ENCODE measurements at regions not wholly inside any gene's neighbourhood (a gene's known extent, or its start where the extent isn't known, plus 50 kb on each side); places are given as distances from the start of the nearest gene placed in this dataset.

DNA sequence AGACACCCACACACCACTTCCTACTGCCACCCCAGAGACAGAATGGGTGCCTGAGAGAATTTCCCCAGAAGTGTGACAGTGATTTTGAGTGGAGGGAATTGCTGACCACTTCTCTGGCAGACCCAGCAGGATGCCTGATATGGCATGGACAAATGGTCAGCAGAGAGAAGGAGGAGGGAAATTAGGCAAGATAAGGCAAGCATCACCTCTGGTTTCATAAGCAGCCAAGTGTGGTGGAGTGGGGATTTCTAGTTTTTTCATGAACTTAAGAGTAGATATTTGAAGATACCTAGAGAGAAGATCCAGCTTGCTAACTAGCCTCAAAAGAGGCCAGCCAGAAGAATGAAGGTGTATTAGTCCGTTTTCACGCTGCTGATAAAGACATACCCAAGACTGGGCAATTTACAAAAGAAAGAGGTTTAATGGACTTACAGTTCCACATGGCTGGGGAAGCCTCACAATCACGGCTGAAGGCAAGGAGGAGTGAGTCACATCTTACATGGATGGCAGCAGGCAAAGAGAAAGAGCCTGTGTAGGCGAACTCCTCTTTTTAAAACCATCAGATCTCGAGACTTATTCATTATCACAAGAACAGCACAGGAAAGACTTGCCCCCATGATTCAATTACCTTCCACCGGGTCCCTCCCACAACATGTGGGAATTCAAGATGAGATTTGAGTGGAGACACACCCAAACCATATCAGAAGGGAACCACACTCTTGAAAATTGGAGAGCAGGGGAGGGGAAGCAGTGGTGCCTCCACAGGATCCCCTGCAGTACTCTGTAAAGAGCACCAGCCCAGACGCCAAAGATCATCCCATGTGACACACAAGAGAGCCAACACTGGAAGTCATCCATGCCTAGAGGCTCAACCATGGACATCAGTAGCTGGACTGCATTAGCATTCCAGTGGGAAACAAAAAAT lies 64.2 kb downstream of the RBM43 start:
- no peak for DNase-seq

GRCh38 chr2:151193576-151193975 lies 68.1 kb downstream of the RBM43 start:
- no peak for DNase-seq

DNA sequence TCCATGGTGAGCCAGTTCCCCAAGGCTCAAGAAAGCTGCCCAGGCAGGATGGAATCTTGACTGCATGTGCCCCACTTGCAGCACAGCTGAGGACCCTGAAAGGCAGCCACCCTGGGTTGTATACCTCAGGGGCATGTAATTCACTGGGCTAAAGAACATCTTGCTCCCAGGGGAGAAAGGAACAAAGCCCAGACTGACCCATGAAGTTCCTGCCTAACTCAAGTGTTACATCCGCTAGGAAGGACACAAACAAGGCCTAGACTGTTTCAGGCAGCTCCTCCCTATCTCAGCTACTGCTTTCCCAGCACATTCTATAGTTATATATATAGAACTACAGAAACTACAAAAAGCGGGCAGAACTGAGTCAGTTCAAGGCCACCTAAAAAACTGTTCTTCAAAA lies 69.0 kb downstream of the RBM43 start:
- DNase-seq, result no peak

DNA sequence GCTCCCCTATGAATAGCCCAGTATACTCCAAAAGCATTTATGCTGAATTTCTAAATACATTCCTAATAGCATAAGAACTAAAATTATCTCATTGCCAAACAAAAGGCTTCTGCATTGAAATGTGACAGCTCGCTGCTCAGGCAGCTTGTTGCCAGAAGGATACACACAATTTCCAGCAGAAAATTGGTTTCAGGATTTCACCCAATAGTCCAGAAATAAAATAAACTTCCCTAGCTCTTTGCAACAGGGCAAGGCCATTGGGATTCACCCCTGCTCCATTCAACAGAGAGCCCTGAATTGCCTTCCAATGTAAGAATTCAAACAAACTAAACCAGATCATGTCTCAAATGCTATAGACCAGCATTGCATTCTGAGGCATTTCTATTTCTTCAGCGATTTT lies 70.7 kb downstream of the RBM43 start:
- DNase-seq, result peak in 1 of 3 donors; percentile 28

GRCh38 chr2:151189125-151189524 lies 72.5 kb downstream of the RBM43 start:
- DNase-seq, result no peak

- no peak for DNase-seq
Measured at GRCh38 chr2:151186011-151186410, 75.7 kb downstream of the RBM43 start.

DNA sequence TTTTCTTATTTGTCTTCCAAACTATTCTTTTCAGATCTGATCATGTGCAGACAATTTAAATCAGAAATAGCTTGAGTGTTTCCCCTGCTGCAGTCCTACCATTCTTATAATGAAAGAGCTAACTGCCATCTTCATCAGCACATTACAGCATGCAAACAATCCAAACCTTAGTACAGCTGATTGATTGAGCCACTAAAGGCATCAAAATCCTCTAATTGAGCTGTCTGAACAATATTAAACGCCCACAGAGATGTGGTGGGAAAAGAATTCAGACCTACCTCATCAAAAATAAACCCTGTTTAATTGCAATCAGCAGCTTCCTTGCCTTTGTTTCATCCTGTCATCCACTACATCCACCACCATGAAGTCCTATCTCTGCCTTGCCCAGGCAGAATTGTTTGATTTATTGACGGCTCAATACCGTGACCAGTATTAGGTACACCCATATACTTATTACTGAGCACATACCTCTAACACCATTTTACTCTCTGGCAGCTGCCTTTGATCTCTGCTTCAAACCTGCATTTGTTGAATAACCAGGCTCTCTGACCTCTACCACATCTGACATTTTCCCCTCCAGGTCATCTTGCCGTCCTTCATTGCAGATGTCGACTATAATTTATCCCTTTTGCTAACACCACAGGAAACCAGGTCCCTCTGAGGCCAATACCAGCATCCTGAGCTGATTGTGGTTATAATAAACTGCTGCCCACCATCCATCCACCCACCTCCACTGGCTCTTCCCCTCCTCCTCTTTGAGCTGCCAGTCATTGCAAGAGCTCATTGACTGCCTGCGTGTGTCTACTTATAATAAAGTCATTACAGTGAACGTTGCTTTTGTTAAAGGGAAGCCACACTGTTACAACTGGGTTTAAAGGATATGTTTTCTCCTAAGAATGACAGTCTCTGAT lies 78.5 kb downstream of the RBM43 start:
- DNase-seq, result no peak

- DNase-seq, result no peak
Measured at GRCh38 chr2:151182396-151182795, 79.3 kb downstream of the RBM43 start.

GRCh38 chr2:151181524-151181923 lies 80.1 kb downstream of the RBM43 start:
- peak in 1 of 3 donors; percentile 71 for DNase-seq

GRCh38 chr2:151180123-151180522 lies 81.5 kb downstream of the RBM43 start:
- DNase-seq, result no peak

DNA sequence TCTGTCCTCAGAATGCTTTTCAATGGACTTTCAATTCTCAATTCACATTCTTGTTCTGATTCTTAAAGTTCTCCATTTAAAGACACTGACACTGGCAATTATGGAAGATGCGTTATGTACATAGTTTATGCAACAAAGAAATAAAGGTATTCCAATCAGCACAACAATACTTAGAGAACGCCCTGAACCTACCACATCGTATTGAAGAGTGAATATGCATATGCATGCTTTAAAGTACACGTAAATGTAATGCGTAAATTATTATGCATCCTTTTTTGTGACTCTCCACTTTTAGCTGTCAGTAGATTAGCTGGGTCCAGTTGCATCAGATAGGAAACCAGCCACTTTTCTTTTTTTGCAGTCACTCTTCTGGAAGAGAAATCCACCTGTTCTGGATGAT lies 83.5 kb downstream of the RBM43 start:
- no peak for DNase-seq

GRCh38 chr2:151177756-151178155 lies 83.9 kb downstream of the RBM43 start:
- DNase-seq, result no peak

GRCh38 chr2:151176661-151177060 lies 85.0 kb downstream of the RBM43 start:
- DNase-seq, result no peak

- DNase-seq, result peak in 1 of 3 donors; percentile 48
Measured at GRCh38 chr2:151175864-151176263, 85.8 kb downstream of the RBM43 start.

DNA sequence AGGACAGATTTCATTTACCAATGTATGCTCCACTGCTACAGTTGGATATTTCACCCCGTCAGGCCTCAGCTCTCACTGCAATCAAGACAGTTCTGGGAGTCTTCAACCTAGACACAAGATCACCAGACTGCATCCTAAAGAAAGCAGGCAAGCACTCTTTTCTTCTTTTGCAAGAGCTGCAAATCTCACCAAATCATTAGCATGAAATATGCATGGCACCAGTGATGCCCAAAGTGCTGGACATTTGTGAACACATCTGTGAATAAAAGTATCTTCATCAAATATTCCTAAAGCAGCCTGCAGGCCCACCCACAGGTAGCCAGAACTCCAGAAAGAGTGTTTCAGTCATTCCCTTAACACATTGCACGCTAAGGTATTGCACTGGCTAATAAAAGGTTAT lies 87.5 kb downstream of the RBM43 start:
- DNase-seq, result no peak

- peak in 1 of 3 donors; percentile 23 for DNase-seq
Measured at GRCh38 chr2:151171186-151171585, 90.5 kb downstream of the RBM43 start.

GRCh38 chr2:151166410-151166809 lies 95.3 kb downstream of the RBM43 start:
- no peak for DNase-seq

DNA sequence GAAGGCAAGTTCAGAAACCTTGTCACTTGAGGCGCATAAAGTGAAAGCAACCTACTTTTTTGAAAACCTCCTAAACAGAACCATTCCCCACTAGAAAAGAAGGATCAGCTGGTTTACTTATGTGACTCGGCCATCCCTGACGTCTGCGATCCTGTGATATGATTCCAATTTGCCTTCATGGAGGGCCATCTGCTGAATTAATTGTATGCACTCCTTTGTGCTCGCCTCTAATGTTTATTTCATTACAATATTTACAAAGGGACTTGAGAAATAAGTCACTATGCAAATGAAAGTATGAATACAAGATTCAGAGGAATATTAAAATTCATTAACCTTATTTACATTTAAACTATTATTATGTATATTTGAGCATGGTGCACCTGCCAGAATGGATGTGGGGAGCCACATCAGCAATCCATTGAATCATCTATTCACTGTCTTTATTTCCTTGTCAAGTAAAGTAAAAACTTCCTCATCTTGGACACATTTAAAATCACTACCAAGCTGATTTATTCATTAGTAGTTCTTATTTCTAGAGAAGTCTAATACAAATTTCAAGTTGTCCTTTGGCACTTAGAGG lies 96.5 kb downstream of the RBM43 start:
- DNase-seq, result no peak

GRCh38 chr2:151161821-151162551 lies 99.7 kb downstream of the RBM43 start:
- peak; percentile 64 to 85 (median 67) for DNase-seq

- peak; percentile 21 to 79 (median 46) for DNase-seq
Measured at GRCh38 chr2:151159109-151159662, 102.5 kb downstream of the RBM43 start.
